Activated CD4-positive, alpha-beta T cell treated with anti-CD3 and anti-CD28 coated beads, Interleukin-2, Interleukin-6, amounts not matched to agents 100 ng/mL and 50 ng/mL, durations not matched to agents 16 hours and 8 hours (primary cell): ENCODE measurements at regions not wholly inside any gene's neighbourhood (a gene's known extent, or its start where the extent isn't known, plus 50 kb on each side); places are given as distances from the start of the nearest gene placed in this dataset.

Experiments
- DNase-seq: peaks from one replicate; pipeline ENCODE4 v3.0.0-alpha.2; 2020

GRCh38 chr16:49910541-49911071, 54.7 kb upstream of the ZNF423 start:
- no peak for DNase-seq

GRCh38 chr16:49911430-49911829, 55.5 kb upstream of the ZNF423 start:
- DNase-seq, result no peak

GRCh38 chr16:49912721-49913120, 56.8 kb upstream of the ZNF423 start:
- DNase-seq, result no peak

GRCh38 chr16:49913720-49914119, 57.8 kb upstream of the ZNF423 start:
- no peak for DNase-seq

- no peak for DNase-seq
Measured at GRCh38 chr16:49914657-49915056, 58.7 kb upstream of the ZNF423 start.

- no peak for DNase-seq
Measured at GRCh38 chr16:49918257-49918656, 62.3 kb upstream of the ZNF423 start.

GRCh38 chr16:49919327-49919726, 63.4 kb upstream of the ZNF423 start:
- no peak for DNase-seq

- no peak for DNase-seq
Measured at GRCh38 chr16:49920397-49920796, 64.5 kb upstream of the ZNF423 start.

- no peak for DNase-seq
Measured at GRCh38 chr16:49921106-49921505, 65.2 kb upstream of the ZNF423 start.

GRCh38 chr16:49921791-49922456, 66.0 kb upstream of the ZNF423 start:
- peak; percentile 50 for DNase-seq

- DNase-seq, result no peak
Measured at GRCh38 chr16:49923411-49923810, 67.5 kb upstream of the ZNF423 start.

GRCh38 chr16:49924078-49924477, 68.2 kb upstream of the ZNF423 start:
- DNase-seq, result no peak

GRCh38 chr16:49926941-49927340, 71.0 kb upstream of the ZNF423 start:
- no peak for DNase-seq

GRCh38 chr16:49928176-49929041, 72.5 kb upstream of the ZNF423 start:
- no peak for DNase-seq

GRCh38 chr16:49929626-49930025, 73.7 kb upstream of the ZNF423 start:
- DNase-seq, result no peak

- DNase-seq, result no peak
Measured at GRCh38 chr16:49930841-49931240, 74.9 kb upstream of the ZNF423 start.

- no peak for DNase-seq
Measured at GRCh38 chr16:49931266-49931665, 75.4 kb upstream of the ZNF423 start.

- no peak for DNase-seq
Measured at GRCh38 chr16:49931916-49932315, 76.0 kb upstream of the ZNF423 start.

GRCh38 chr16:49932434-49932833, 76.5 kb upstream of the ZNF423 start:
- DNase-seq, result no peak

GRCh38 chr16:49932946-49933345, 77.0 kb upstream of the ZNF423 start:
- no peak for DNase-seq

- DNase-seq, result no peak
Measured at GRCh38 chr16:49936791-49937190, 80.9 kb upstream of the ZNF423 start.

GRCh38 chr16:49937886-49938285, 82.0 kb upstream of the ZNF423 start:
- no peak for DNase-seq

GRCh38 chr16:49939495-49939894, 83.6 kb upstream of the ZNF423 start:
- no peak for DNase-seq
